Activated CD8-positive, alpha-beta memory T cell treated with anti-CD3 and anti-CD28 coated beads, Interleukin-2, amount 50 U/mL, for 48 hours (primary cell): ENCODE measurements at regions not wholly inside any gene's neighbourhood (a gene's known extent, or its start where the extent isn't known, plus 50 kb on each side); places are given as distances from the start of the nearest gene placed in this dataset.

Experiments
- DNase-seq: peaks from one replicate; pipeline ENCODE4 v3.0.0-alpha.2; 2020

DNA sequence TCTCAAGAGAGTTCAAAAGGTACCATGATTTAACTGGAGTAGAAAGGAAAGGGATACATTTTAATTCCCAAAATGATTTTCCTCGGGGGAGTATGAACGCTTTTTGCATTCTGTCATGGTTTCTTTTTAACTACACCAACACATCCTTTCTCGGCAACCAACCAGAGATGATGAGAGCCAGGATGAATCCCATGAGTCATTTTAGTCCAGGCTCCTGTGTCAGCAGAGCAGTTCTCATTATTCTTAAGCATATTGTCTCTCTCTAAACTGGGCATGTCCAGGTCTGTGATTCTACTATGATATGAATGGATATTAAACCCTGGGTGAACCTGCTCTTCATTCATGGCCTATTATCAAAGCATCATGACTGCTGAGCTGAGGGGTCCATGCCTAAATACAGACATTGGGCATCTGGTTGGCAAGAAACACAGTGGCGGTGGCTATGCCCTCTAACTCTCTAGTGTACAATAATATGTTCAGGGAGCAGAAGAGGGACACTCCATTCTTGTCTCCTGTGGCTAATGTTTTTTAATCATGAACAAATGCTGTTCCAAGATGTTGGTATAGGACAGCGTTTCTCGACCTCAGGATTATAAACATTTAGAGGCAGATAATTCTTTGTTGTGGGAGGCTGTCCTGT is 124.3 kb upstream of the ESRRG start:
- no peak for DNase-seq

DNA sequence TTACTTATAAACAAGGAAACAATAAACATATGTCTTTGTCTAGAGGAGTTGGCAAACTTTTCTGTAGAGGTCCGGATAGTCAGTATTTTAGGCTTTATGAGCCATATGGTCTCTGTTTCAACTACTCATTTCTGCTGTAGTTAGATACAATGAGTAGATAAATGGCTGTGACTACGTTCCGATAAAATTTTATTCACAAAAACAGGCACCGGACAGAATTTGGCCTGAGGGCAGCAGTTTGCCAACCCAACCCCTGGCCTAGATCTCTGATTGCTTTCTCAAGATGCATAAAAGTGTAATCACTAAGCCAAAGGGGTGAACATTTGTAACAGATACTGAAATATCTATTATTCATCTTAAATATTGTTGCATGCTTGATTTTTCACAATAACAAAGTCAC is 123.1 kb upstream of the ESRRG start:
- no peak for DNase-seq

DNA sequence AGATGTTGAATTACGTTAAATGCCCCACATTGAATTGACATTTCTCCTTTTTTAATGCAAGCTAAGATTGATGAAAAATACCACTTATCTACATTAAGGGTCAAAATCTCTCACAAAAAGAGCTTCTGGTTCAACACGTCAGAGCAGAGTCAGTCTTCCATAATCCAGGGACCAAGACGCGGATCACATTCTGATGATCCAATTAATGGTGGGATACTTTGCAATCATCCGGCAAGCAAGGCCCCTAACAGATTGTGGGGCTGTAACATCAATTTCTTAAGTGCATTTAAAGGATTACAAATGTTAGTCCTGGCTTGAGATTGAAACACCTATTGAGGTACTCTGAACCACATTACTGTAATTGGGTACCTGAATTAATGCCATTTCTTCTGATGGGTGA is 120.2 kb upstream of the ESRRG start:
- DNase-seq = no peak

DNA sequence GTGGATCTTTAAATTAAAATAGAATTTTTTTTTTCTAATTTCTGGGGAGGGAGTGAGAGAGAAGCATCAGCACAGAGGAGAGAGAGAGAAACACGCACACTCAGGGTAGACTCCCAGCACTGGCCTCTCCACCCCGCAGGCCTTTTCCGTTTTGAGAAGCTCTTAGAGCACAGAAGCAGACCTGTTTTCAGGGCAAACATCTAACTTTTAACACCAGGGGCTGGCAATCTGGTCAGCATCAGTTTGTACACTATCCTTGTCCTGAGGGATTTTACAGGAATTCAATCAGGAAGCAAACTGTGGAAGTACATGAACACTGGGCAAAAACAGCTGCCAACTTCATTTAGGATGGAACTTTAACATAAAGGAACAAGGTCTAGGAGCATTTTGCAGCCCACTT is 117.9 kb upstream of the ESRRG start:
- DNase-seq = no peak

DNA sequence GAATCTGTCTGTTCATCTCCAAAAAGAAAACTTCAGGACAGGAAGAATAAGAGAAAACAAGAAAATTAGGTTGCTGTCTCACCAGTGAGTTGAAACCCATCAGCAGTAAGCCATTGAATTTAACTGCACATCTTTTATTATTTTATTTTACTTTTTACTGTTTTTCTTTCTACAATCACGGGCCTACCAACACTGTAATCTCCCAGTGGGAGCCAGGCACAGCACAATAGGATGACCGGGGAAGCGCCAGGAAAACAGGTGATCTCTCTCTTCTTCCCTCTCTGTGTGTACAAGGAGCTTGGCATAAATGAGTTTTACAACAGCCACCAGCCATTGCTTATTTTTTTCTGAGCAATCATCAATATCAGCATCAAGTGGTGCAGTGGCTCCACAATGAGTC is 113.1 kb upstream of the ESRRG start:
- DNase-seq = no peak

DNA sequence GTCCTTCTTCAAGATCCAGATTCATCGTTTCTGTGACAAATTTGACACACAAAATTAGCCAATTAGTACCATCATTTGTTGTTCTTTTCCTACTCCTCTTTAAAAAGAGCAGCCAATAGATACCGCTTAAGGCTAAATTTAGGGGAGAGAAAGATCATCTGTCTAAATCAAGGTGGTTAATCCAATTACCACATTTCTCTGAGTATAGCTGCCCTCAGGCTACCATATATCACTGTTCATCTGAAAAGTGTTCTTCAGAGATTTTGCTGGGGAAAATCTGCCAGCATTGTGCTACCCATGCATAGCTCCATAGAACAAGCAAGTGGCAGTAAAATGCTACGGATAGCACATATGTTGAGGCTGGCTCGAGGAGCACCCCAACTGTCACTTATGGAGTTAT is 110.3 kb upstream of the ESRRG start:
- no peak for DNase-seq

DNA sequence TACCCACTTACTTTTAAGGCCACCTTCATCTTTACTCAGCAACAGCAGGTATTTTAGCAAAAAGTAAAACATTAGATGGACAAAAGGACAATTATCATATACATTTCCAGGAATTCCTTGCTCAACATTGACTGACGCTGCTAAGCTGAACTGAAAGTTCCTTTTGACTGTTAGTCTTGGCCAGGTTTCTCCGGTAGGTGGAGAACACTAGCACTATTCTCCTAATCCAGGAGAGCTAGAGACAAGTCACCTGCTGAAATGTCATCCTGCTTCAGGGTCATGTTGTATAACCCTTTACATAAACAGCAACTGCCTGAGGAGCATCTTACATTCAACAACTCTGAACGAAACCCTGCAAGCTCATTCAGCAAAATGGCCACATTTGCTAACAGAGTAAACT is 109.0 kb upstream of the ESRRG start:
- no peak for DNase-seq

DNA sequence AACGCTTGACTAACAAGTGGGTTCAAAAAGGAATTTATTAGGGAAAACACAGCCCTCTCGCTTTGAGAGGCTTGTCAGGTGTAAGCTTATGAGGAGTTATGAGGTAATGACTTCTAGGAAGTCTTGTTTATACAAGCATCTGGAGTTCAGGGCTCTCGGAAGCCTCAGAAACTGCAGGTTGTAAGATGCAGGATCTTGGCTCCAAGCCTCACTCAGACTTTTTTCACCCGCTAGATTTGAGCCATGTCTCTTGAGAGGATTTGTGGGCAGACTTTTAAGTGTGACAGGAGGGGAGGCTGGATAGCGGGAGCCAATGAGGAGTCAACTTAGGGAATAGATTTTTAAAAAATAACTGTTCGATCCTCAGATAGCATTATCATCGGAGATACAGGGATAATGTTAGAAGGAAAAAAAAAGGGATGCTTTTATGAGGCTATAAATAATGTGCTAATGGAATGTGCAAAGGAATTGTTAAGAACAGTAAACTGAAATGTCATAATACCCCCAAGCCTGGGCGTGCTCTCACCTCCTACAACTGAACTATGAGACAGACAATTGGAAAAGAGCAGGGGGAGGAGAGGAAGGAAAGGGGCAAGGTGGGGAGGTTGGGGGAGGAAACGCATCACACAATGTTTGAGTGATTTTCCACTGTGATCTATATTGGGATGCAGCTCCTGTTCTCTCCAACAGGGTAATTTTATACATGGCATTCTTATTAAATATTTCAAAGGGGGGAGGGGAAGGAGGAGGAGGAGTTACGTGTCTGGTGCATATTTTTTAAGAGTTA is 107.4 kb upstream of the ESRRG start:
- no peak for DNase-seq

DNA sequence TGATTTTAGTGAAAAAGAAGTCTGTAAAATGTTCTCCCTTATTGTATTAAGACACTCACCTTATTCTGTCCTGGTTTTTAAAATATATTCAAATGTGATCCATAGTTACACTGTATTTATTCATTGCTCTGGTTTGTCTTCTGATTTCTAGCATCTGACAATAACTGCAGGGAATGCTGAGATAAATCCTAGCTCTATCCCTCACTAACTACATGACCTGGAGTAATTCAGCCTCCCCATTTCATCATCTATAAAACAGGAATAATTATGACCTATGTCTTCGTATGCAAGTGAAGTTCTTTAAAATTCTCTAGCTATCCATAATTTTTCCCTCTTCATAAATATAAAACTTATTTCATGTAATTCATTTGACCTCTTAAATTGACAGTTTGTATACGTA is 104.0 kb upstream of the ESRRG start:
- DNase-seq = no peak

DNA sequence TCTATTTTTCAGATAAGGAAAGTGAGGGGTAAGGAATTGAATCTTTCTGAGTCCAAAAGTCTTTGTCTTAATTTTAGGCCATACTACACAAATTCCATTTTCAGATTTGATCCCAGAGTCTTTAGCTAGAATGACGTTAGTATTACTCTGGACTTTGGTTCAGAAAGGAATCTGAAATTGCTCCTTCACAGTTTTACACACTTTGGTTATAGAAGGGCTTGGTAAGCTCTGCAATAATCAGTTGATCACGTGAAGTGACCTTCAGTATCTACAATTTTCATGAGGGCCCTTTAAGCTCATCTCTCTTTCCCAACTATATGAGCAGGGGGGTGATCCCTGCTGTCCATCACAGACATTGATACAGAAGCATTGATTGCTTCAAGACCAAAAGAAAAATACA is 103.4 kb upstream of the ESRRG start:
- DNase-seq = no peak

DNA sequence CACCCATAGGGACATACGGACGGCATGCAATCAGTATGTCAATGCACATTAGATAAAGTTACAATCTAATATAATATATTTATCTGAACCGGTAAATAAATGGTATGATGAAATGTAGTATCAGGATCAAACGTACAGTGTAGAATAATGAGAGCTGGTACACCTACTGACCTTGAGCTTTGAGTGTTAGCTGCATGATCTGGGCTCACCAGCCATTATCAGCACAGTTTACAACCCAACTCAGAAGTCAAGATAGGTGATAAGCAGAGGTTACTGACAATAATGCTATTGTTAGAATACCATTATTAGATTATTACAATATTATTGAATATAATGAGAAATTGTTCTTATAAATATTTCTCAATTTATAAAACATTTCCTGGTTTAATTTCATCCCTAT is 103.0 kb upstream of the ESRRG start:
- DNase-seq = no peak

DNA sequence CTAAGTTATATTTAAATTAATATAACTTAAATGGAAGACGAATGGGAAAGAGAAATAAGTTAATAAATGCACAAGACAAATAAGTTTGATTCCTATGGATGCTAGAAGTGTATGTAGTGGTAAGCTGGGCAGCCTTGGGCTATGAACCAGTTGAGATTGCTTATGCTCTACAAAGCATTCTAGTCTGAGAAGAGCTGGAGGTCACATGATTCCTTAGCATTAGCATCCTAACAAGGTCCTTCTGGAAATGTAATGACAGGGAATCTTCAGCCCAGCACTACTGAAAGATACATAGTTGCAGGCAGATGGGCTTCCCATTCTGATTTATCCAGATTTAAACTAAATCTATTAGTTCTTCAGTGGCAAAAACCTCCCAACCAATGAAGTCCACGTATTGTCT is 102.3 kb upstream of the ESRRG start:
- no peak for DNase-seq

DNA sequence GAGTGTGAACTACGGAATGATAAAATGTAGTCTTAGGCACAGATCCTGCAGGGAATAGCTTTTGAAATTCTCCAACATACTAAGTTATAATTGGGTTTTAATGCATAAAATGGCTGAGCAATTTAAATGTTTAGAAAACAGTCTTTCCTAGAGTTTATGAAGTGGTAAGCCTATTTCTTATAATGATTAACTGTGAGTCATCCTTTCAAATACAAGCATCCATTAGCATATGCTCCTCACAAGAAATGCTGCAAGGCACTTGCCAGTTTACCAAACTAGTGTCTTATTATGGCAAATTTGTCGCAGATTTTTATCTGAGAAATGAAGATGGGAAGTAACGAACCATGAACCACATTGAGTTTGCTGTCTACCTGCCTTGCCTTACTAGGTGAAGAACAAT is 101.3 kb upstream of the ESRRG start:
- no peak for DNase-seq

DNA sequence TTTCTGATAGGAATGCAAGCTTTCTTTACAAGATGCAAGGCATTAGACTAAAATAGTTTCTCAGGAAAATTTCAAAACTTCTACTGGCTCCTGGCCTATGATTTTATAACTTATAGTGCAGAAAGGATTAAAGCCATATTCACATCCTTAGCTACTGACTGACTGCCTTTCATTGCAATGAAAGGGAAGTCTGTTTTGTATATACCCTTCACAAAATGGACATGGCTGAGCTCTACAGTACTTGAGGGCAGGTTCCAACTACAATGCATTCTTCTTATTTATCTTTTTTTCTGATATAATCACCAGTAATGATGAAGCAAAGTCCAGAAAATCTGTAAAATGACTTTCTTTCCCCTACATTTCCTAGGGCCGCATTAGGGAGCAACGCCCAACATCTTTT is 100.5 kb upstream of the ESRRG start:
- DNase-seq = no peak

DNA sequence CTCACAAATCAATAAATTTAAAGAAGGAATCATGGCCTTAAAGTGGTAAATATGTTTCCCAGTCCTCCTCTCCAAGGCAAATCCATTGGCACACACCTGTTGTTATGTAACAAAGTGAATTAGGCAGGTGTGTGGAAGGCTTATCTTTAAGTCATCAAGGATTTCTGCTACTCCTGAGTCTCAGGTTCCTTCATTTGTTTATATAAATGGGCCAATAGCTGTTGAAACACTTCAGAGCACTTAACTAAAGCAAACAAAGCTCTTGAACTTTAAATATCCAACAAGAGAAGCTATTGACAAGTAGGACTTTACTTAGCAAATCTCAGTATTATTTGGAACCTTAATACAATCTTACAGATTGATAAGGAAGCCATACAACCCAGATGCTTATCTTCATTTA is 99.3 kb upstream of the ESRRG start:
- no peak for DNase-seq

DNA sequence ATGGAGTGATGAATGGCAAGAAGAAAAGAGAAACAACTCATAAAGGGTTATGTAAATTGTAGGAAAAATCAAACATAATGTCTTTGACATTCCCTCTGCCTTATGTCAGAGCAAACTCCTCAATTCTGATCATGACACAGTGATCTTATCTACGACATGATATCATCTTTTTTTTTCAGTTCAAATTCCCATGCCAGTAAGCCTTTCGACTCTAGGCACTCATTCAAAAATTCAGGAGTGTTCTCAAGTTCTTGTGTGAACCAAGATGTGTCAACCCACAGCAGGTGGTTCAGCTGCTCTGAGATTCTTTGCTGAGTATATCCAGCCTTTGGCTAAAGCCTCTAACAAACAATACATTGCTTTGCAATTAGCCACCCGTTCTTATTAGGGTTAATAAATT is 97.1 kb upstream of the ESRRG start:
- no peak for DNase-seq

DNA sequence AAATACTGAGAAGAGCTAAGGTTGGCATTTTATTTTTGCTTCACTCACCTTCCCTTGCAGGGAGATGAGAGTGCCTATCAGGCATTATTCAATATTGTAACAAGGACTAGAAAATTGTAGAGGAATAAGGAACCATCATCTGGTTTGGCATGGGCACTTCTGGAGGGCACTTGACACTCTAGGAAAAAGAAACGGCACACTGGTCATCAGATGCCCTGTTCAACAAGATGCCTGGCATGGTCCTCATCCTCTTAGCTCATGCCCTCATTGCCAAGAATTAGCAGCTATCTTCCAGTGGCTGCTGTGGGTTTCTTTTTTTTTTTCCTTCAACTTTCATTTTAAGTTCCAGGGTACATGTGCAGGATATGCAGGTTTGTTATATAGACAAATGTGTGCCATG is 95.1 kb upstream of the ESRRG start:
- no peak for DNase-seq

DNA sequence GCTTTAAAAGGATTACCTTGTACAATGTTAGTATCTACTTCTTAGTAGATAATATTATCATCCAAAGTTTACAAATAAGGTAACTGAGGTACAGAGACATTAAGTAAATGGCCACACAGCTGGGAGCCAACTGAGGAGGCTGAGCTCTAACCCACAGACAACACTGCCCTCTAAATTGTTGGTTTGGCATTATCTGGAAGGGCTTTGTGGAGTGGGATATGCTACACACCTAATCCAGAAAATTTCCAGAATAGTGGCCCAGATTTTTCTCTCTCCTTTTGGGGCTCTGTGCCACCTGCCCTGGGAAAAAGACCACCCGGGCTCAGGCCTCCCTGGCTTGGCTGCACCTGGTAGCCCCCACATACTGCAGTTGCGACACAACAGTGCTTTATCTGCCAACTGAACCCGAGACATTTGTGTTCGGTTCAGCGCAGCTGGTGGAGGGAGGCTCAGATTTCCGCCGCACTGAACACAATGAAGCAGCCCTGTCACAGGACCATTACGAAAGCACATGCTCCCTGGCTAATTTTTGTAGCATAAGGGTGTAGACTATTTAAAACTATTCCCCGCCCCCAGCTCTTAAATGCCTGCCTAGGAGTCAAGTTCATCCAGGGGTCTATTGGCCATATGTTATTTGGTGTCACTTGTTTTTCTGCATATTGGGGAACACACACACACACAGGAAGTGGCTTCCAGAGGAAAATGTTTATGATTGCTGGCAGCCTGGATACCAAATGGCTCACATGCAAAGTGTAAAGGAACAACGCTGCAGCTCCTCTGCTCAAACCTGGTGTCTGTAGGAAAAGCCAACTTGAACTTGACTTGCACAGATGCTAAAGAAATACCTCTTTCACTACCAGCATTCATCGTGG is 92.3 kb upstream of the ESRRG start:
- DNase-seq = no peak

DNA sequence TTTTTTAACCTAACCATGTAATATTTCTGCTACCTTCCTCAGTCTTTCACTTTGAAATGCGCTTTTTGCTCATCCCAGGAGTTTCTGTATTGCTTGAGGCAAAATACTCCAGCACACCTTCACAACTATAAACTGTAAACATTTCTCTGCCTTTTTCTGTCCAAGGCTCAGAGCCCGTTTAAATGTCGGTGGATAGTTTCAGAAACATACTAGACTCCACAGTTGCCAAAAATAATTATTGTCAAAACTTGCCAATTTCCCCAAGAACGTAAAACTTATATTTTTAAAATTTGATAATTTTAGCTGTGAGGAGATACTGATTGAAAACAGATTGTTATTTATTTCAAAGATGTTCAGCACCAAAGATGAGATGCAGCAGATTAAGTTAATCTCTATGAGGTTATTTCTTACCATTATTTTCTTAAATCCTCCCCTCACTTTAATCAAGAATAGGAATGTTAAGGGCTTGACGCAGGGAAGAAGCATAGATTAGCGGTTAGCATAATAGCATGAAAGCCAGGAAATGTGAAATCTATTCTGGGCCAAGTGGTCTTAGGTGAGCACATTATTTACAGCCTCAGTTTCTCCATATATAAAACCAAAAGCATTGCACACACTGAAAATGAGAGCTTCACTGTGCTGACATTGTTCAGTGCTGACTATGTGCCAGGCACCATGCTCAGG is 91.5 kb upstream of the ESRRG start:
- DNase-seq = no peak

DNA sequence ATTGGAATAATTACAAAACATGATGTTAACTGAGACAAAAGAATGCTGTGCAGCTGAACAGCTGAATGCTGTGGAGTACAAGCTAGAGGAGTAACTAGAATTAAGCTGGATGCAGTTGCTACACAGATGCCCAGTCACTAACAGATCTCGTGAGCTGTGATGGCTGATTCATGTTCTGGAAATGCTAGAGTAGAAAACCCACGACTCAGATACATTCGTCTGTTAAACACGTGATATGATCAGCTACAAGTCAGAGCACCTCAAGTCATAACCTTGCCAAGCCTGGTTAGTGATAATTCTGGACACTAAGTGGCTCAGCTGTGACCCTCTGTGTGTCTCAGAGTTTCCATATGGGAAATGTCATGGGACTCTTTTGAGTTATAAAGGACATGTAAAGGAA is 89.7 kb upstream of the ESRRG start:
- no peak for DNase-seq

DNA sequence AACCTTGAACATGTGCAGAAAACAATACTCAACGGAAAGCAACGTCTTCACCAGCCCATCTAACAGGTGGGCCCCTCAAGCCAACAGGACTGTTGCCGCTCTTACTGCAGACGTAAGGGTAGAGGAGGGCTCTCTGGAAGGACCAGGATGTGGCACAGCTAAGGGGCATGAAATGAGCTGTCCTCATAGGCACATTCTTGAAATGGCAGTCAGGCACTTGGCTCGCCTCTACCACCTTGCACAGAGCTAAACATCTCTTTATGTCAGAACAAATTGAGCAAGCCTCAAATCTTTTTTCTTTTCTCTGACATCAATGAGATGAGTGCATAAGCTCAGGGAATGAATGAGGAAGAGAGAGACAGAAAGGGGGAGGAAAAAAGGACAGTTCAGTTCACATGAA is 86.4 kb upstream of the ESRRG start:
- DNase-seq = no peak

DNA sequence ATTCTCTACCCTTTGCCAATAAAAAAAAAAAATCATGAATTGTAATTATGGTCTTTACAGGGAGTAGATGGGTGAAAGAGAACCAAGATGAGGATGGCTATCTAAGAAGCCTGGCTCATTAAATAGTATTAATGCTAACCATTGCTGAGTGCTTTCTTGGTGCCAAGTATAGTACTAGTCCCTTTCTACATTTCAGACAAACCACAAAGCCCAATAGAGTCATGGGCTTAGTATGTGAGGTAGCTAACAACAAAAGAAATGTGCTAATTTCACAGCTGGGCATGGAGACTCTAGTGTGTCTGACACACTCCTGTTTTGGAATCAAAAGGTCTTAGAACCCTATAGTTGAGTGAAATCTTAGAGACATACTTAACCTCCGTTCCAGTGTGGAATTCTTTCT is 84.5 kb upstream of the ESRRG start:
- DNase-seq = no peak

DNA sequence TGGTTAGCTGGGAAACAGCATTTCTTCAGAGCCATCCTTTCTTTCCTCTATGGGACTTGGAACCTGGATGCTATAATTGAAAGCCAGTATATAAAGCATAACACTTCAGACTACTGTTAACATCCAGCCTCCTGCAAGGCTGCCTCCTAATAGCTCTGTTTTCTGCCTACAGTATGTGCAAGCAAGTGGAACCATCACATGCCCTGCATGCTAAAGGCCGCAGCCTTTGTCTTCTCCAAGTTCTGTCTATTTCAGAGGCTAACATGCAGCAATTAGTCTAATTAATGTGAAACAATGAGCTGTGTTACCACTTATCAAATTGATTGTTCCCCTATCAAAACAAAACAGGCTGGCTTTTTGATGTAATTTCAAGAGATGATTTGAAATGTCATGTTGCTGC is 82.7 kb upstream of the ESRRG start:
- no peak for DNase-seq

DNA sequence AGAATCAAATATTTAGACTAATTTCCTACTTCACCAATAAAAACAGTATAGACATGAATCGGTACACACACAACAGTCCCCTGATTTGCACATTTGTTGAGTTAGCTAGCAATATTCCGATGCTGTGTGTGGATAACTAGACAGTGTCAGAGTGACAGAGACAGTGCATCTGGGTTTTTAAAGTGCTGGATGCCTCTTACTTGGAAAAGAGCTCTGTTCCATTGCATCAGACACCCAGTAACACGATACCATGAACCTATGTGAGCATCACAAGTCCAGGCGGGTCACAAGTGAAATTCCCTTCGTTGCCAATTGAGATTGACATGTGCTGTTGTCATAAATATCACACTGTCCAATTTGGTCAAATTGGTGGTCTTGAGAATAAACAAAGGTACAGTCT is 82.0 kb upstream of the ESRRG start:
- no peak for DNase-seq
